ENCODE measurements at regions not wholly inside any gene's neighbourhood (a gene's known extent, or its start where the extent isn't known, plus 50 kb on each side); places are given as distances from the start of the nearest gene placed in this dataset.
"Not testable (repeated sequence)": the region's sequence is repeated elsewhere in the genome, so short reads cannot be mapped to it uniquely, and the experiment has no call there.

GRCh38 chr14:37784203-37784826, 188.9 kb downstream of the TTC6 start:
- not testable (repeated sequence) for TF ChIP-seq POLR2A (IDR thresholded peaks at IDR 0.05; ENCODE audit: low read depth, low read length); POLR2AphosphoS5 (IDR thresholded peaks at IDR 0.05; ENCODE audit: low read depth, low read length); TAF1 (IDR thresholded peaks at IDR 0.05; ENCODE audit: borderline replicate concordance, low read depth, low read length)
